Testis (tissue), 2 donors: ENCODE measurements at regions not wholly inside any gene's neighbourhood (a gene's known extent, or its start where the extent isn't known, plus 50 kb on each side); places are given as distances from the start of the nearest gene placed in this dataset.

Source experiments
- CTCF ChIP-seq, 3 experiments: fragments of 450-650 bp in 2 of 3; fragments of 200-600 bp in 1 of 3; sonication (generic) in 1 of 3; IDR thresholded peaks; one replicate each; pipeline ENCODE4 v1.5.1; 2016 to 2019; ENCODE audit warnings: antibody characterized with exemption in 3 of 3, mild to moderate bottlenecking in 2 of 3, moderate library complexity in 1 of 3
- POLR2A ChIP-seq: fragments of 450-650 bp; IDR thresholded peaks from one replicate; pipeline ENCODE4 v1.6.1; 2017; ENCODE audit warnings: antibody characterized with exemption, mild to moderate bottlenecking, moderate library complexity

GRCh38 chr1:228887101-228887500 is 151.8 kb downstream of the RHOU start:
- no peak for TF ChIP-seq POLR2A
- TF ChIP-seq CTCF (IDR thresholded peaks at IDR 0.05), result no peak
